GM12865 (cell line): ENCODE measurements at regions not wholly inside any gene's neighbourhood (a gene's known extent, or its start where the extent isn't known, plus 50 kb on each side); places are given as distances from the start of the nearest gene placed in this dataset.
A peak's percentile ranks its signal among the peaks of the same experiment; 100 is the strongest.

Experiments used
- DNase-seq: peaks from one replicate; pipeline ENCODE4 v3.0.0; 2010; ENCODE audit warnings: low read depth
- H3K4me3 ChIP-seq: 2 replicates; pipeline ENCODE4 v1.5.1; 2011; ENCODE audit warnings: mild to moderate bottlenecking, low read depth, low read length, control low read depth
- TF ChIP-seq, protein P1 (sequence below): IDR thresholded peaks from 2 replicates; pipeline ENCODE4 v1.5.1; 2011; ENCODE audit warnings: low read length, control low read depth, low read depth, inconsistent platforms; ENCODE audit not compliant: insufficient read depth; ENCODE audit errors: missing control alignments

- DNase-seq, result no peak
- no peak overlapping the region for H3K4me3 ChIP-seq
- TF ChIP-seq, protein P1, sequence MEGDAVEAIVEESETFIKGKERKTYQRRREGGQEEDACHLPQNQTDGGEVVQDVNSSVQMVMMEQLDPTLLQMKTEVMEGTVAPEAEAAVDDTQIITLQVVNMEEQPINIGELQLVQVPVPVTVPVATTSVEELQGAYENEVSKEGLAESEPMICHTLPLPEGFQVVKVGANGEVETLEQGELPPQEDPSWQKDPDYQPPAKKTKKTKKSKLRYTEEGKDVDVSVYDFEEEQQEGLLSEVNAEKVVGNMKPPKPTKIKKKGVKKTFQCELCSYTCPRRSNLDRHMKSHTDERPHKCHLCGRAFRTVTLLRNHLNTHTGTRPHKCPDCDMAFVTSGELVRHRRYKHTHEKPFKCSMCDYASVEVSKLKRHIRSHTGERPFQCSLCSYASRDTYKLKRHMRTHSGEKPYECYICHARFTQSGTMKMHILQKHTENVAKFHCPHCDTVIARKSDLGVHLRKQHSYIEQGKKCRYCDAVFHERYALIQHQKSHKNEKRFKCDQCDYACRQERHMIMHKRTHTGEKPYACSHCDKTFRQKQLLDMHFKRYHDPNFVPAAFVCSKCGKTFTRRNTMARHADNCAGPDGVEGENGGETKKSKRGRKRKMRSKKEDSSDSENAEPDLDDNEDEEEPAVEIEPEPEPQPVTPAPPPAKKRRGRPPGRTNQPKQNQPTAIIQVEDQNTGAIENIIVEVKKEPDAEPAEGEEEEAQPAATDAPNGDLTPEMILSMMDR, result no peak
Measured at GRCh38 chr13:22074403-22074802, 403.5 kb downstream of the FGF9 start.

DNA sequence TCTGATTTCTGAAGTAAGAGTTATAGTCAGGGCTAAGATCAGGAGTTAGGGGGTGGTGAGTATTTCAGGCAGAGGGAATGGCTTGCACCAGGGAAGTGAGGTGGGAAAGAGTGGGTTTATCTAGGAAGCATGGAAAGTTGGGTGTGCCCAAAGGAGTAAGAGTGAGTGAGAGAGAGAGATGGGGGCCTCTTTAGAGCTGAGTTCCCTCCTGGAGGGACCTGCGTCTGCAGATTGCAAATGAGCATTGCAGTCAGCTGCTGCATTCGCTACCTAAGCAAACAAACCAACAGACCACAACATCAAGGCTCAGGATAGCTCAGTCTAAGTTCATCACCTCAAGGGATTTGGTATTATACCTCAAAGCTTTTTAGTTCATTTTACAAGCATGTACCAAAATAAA lies 405.8 kb downstream of the FGF9 start:
- no peak overlapping the region for H3K4me3 ChIP-seq
- TF ChIP-seq, protein P1, result no peak
- peak; percentile 27 for DNase-seq

DNA sequence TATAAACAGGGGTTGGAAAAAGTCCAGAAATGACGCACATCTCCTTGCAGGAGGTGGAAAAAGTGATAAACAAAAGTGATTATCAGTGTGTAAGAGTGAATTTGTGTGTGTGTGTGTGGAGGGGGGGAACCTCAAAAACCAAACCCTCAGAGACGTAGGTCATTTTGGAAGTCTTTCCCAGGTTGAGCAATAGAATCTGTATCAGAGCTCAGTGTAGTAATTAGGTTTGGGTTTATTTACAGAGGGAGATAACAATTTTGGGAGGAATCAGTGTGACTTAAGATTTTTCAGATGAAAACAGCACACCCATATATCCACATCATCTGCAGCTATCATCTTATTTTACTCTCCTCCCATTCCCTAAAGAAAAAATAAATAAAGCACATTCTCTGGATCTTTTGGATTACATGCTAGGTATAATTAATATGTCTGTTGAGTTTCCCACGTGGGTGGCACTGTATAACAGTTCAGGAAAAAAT lies 406.4 kb downstream of the FGF9 start:
- TF ChIP-seq, protein P1, result no peak
- H3K4me3 ChIP-seq, result no peak overlapping the region
- DNase-seq, result no peak

- TF ChIP-seq, protein P1, result no peak
- no peak overlapping the region for H3K4me3 ChIP-seq
- no peak for DNase-seq
Measured at GRCh38 chr13:22077764-22078163, 406.9 kb downstream of the FGF9 start.

- no peak for DNase-seq
- TF ChIP-seq, protein P1, result no peak
- H3K4me3 ChIP-seq, result no peak overlapping the region
Measured at GRCh38 chr13:22079961-22080360, 409.1 kb downstream of the FGF9 start.

- H3K4me3 ChIP-seq, result no peak overlapping the region
- DNase-seq, result no peak
- TF ChIP-seq, protein P1, result no peak
Measured at GRCh38 chr13:22080832-22081231, 410.0 kb downstream of the FGF9 start.

GRCh38 chr13:22081430-22081829 lies 410.6 kb downstream of the FGF9 start:
- H3K4me3 ChIP-seq, result no peak overlapping the region

More at GRCh38 chr13:22081430-22081829, 410.6 kb downstream of the FGF9 start:
- DNase-seq, result no peak
- TF ChIP-seq, protein P1, result no peak
